22Rv1 (cell line): ENCODE measurements at regions not wholly inside any gene's neighbourhood (a gene's known extent, or its start where the extent isn't known, plus 50 kb on each side); places are given as distances from the start of the nearest gene placed in this dataset.

Experiments used
- ZFX ChIP-seq: fragments of 450-650 bp; IDR thresholded peaks from 2 replicates; pipeline ENCODE4 v1.6.1; 2017; ENCODE audit warnings: antibody characterized with exemption, borderline replicate concordance
- TF ChIP-seq, protein P1 (sequence below): fragments of 450-650 bp; IDR thresholded peaks from 2 replicates; pipeline ENCODE4 v1.5.1; 2017; ENCODE audit warnings: mild to moderate bottlenecking

DNA sequence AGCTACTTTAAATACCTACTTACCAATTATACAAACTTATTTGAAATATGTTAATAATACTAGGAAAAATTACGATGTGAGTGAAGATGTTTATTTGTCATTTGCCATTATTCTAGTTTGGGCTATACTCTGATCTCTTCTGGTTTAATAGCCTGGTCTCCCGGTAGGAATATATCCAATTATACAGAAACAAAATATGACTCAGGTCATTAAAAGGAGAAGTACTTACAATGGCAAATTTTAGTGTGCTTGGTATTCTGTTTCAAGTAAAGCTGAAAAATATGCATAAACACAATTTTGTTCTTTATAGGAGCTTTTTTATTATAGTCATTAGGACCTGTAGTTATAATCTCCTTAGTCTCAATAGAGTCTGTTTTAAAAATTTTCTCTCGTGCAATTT lies 176.8 kb downstream of the SLCO4C1 start:
- TF ChIP-seq, protein P1, sequence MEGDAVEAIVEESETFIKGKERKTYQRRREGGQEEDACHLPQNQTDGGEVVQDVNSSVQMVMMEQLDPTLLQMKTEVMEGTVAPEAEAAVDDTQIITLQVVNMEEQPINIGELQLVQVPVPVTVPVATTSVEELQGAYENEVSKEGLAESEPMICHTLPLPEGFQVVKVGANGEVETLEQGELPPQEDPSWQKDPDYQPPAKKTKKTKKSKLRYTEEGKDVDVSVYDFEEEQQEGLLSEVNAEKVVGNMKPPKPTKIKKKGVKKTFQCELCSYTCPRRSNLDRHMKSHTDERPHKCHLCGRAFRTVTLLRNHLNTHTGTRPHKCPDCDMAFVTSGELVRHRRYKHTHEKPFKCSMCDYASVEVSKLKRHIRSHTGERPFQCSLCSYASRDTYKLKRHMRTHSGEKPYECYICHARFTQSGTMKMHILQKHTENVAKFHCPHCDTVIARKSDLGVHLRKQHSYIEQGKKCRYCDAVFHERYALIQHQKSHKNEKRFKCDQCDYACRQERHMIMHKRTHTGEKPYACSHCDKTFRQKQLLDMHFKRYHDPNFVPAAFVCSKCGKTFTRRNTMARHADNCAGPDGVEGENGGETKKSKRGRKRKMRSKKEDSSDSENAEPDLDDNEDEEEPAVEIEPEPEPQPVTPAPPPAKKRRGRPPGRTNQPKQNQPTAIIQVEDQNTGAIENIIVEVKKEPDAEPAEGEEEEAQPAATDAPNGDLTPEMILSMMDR: no peak
- TF ChIP-seq ZFX: no peak
